Type B pancreatic cell (in vitro differentiated cells): ENCODE measurements at regions not wholly inside any gene's neighbourhood (a gene's known extent, or its start where the extent isn't known, plus 50 kb on each side); places are given as distances from the start of the nearest gene placed in this dataset.

Experiments used
- DNase-seq: peaks from one replicate; pipeline ENCODE4 v3.0.0; 2021; ENCODE audit warnings: mixed read lengths; ENCODE audit not compliant: unreplicated experiment; ENCODE audit errors: extremely low spot score
- H3K27ac Mint-ChIP-seq: 2 replicates; pipeline ENCODE4 v1.8.0; 2021; ENCODE audit warnings: mild to moderate bottlenecking, mixed read lengths
- H3K27me3 Mint-ChIP-seq: 2 replicates; pipeline ENCODE4 v1.8.0; 2021; ENCODE audit warnings: mixed read lengths
- H3K36me3 Mint-ChIP-seq: 2 replicates; pipeline ENCODE4 v1.8.0; 2021; ENCODE audit warnings: mixed read lengths
- H3K4me1 Mint-ChIP-seq: one replicate; pipeline ENCODE4 v1.8.0; 2021; ENCODE audit warnings: mixed read lengths; ENCODE audit not compliant: unreplicated experiment
- H3K4me3 Mint-ChIP-seq: 2 replicates; pipeline ENCODE4 v1.8.0; 2021; ENCODE audit warnings: mild to moderate bottlenecking, mixed read lengths
- H3K9me3 Mint-ChIP-seq: 2 replicates; pipeline ENCODE4 v1.8.0; 2021; ENCODE audit warnings: mixed read lengths
- TF ChIP-seq, protein P1 (sequence below): fragments of 200-600 bp; sonication (generic); conservative IDR thresholded peaks from 2 replicates; pipeline ENCODE4 v1.5.0; 2021; ENCODE audit warnings: antibody characterized with exemption, mild to moderate bottlenecking

DNA sequence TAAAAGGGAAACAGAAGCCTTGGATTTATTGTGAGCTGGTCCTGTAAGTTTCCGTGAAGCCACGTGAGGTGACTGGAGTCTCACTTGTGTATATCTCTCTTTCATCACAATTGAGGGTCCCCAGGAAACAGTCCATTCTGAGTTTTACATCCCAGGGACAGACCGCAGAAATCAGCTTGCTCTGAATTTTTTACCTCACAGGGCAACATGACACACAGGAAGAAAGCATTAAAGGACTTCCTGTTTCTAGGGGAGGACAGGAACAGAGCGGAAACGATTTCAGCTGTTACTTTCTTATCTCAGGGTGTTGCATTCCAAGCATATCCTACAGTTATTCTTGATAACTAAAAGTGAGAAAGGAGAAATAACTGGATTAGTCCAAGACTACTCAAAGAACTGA lies 553.5 kb downstream of the TRAM1L1 start:
- Mint-ChIP-seq H3K9me3 (no peaks in the 10 kb centered on the region), H3K4me3 (no peak overlapping the region), H3K36me3 (no peaks in the 10 kb centered on the region), H3K27ac (no peak overlapping the region), H3K27me3 (no peaks in the 10 kb centered on the region), H3K4me1 (no peaks in the 10 kb centered on the region)
- TF ChIP-seq, protein P1, sequence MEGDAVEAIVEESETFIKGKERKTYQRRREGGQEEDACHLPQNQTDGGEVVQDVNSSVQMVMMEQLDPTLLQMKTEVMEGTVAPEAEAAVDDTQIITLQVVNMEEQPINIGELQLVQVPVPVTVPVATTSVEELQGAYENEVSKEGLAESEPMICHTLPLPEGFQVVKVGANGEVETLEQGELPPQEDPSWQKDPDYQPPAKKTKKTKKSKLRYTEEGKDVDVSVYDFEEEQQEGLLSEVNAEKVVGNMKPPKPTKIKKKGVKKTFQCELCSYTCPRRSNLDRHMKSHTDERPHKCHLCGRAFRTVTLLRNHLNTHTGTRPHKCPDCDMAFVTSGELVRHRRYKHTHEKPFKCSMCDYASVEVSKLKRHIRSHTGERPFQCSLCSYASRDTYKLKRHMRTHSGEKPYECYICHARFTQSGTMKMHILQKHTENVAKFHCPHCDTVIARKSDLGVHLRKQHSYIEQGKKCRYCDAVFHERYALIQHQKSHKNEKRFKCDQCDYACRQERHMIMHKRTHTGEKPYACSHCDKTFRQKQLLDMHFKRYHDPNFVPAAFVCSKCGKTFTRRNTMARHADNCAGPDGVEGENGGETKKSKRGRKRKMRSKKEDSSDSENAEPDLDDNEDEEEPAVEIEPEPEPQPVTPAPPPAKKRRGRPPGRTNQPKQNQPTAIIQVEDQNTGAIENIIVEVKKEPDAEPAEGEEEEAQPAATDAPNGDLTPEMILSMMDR: no peak
- no peak for DNase-seq

DNA sequence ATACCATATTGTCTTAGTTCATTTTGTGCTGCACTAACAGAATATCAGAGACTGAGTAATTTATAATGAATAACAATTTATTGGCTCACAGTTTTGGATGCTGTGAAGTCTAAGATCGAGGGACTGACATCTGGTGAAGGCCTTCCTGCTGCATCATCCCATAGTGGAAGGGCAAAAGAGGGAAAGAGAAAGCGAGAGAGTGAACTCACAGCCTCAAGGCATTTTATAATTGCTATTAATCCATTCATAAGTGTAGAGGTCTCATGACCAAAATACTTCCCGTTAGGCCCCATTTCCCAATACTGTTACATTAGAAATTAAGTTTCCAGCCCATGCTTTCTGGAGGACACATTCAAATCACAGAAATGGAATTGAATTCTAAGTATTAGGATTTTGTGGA lies 554.4 kb downstream of the TRAM1L1 start:
- H3K4me3 Mint-ChIP-seq: no peak overlapping the region
- TF ChIP-seq, protein P1: no peak
- DNase-seq: no peak
- no peaks in the 10 kb centered on the region for H3K4me1 Mint-ChIP-seq
- H3K36me3 Mint-ChIP-seq: no peaks in the 10 kb centered on the region
- no peaks in the 10 kb centered on the region for H3K9me3 Mint-ChIP-seq
- H3K27ac Mint-ChIP-seq: no peak overlapping the region
- no peaks in the 10 kb centered on the region for H3K27me3 Mint-ChIP-seq

DNA sequence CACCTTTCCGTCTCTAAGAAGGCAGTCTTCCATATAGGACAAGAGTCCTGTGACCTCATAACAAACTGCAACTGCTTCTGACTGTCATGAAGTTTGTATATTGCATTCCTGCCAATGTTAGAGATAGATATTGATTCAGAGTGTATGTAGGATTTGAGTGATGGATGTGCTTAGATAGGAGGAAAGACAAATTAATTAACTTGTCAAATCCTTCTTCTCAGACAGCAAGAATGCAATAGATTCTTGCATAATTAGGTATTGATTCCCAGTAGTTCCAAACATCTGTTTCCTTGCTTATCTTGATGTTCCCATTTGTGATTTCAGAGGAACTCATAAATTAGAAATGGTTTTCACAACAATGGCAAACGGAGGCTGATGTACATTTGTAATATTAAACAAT lies 555.3 kb downstream of the TRAM1L1 start:
- Mint-ChIP-seq H3K9me3 (no peaks in the 10 kb centered on the region), H3K27me3 (no peaks in the 10 kb centered on the region), H3K27ac (no peak overlapping the region), H3K4me3 (no peak overlapping the region), H3K4me1 (no peaks in the 10 kb centered on the region), H3K36me3 (no peaks in the 10 kb centered on the region)
- TF ChIP-seq, protein P1: no peak
- no peak for DNase-seq

DNA sequence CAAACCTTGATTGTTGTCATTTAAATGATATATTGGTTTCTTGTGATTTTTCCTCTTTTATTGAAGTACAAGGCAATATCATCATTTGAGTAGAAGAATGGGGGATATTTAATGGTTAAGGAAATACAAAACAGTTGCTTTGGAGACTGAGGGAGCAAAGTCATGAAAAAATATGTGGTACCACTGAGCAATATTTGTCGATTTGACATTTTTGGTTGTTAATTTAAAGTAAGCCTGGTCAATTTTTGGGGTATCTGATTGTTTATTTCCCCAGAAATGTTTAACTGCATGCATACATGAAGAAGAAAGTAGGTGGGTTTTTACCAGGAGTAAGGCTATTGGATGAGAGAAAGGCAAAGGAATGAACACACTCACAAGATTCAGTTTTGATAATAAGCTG lies 556.2 kb downstream of the TRAM1L1 start:
- Mint-ChIP-seq H3K36me3 (no peaks in the 10 kb centered on the region), H3K4me3 (no peak overlapping the region), H3K27ac (no peak overlapping the region), H3K4me1 (no peaks in the 10 kb centered on the region), H3K27me3 (no peaks in the 10 kb centered on the region), H3K9me3 (no peaks in the 10 kb centered on the region)
- DNase-seq: no peak
- TF ChIP-seq, protein P1: no peak

DNA sequence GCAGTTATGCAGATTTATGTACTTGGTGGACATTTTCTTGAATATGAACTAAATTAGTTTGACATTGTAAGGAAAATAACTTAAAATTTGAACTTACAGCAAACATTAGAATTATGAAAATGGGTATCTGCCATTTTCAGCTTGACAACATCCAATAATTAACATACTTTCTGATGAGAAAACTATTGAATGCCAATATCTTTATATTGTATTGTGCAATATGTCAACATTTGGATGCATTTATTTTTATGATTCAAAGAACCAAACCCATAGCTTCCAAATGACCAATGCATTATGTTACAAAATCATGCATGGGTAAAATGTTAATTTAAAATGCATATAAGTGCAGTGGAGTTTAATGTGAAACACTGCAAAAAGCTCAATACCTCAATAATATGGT lies 562.5 kb downstream of the TRAM1L1 start:
- Mint-ChIP-seq H3K4me3 (no peak overlapping the region), H3K4me1 (no peaks in the 10 kb centered on the region), H3K27me3 (no peaks in the 10 kb centered on the region), H3K9me3 (peaks cover 6% of the 10 kb centered on the region), H3K27ac (no peak overlapping the region), H3K36me3 (no peaks in the 10 kb centered on the region)
- DNase-seq: no peak
- TF ChIP-seq, protein P1: no peak

DNA sequence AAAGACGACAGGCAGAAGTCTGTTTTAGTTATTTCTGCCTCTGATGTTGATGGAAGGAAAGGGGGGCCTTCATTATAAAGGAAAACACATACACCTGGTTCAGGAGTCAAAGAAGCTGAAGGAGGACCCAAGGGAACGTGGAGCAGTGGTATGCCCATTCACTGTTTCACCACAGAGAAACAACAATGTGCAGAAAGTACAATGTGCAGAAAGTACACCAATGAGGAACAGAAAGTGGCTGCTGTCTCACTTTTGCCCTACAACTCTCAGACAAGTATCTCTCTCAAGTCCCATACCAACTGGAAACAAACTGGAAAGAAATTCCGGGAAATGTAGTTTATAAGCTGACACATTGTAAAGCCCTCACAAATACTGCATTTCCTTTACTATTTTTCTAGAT lies 564.5 kb downstream of the TRAM1L1 start:
- DNase-seq: no peak
- H3K36me3 Mint-ChIP-seq: no peaks in the 10 kb centered on the region
- no peak overlapping the region for H3K4me3 Mint-ChIP-seq
- peaks cover 6% of the 10 kb centered on the region for H3K9me3 Mint-ChIP-seq
- no peaks in the 10 kb centered on the region for H3K4me1 Mint-ChIP-seq
- H3K27ac Mint-ChIP-seq: no peak overlapping the region
- H3K27me3 Mint-ChIP-seq: no peaks in the 10 kb centered on the region
- TF ChIP-seq, protein P1: no peak
